ENCODE measurements at regions not wholly inside any gene's neighbourhood (a gene's known extent, or its start where the extent isn't known, plus 50 kb on each side); places are given as distances from the start of the nearest gene placed in this dataset.
"Not testable (repeated sequence)": the region's sequence is repeated elsewhere in the genome, so short reads cannot be mapped to it uniquely, and the experiment has no call there.

GRCh38 chr17:18546514-18547398 is 70.2 kb downstream of the LGALS9C start:
- H3K4me3 ChIP-seq, result not testable (repeated sequence)

GRCh38 chr17:18557086-18557485 is 80.5 kb downstream of the LGALS9C start:
- not testable (repeated sequence) for H3K27ac ChIP-seq, H3K4me1 ChIP-seq, H3K9me3 ChIP-seq, H3K4me3 ChIP-seq, H3K36me3 ChIP-seq, DNase-seq, H3K27me3 ChIP-seq

More at GRCh38 chr17:18546514-18547398, 70.2 kb downstream of the LGALS9C start:
- H3K4me1 ChIP-seq, H3K9me3 ChIP-seq, DNase-seq, H3K27me3 ChIP-seq, H3K36me3 ChIP-seq: not testable (repeated sequence)
- peak overlapping the region in 1 of 4 donors; percentile 60 for H3K27ac ChIP-seq

DNA sequence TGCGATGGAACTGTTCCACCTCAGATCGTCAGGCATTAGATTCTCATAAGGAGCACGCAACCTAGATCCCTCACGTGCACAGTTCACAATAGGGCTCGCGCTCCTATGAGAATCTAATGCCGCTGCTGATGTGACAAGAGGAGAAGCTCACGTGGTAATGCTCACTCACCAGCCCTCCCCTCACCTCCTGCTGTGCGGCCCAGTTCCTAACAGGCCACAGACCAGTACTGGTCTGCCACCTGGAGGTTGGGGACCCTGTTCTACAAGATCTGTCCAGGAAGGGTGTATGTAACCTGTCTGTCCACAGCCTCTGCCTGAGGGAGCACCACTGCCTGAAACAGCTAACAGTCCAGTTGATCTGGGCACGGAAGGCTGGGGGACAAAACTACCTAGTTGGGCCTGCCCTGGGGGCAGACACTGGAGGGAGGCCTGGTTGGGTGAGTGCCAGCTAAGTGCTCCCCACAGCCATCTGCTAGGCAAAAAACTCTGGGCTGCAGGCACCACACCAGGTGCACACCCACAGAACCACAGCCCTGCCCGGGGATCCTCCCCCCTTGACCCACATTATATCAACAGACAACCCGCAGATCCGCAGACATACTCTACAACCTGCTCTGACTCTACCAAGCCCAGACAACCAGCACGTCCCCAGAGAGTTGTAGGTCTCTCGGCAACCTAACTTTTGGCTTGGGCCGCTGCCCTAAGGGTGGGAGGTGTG is 80.7 kb downstream of the TBC1D28 start:
- H3K27ac ChIP-seq, H3K27me3 ChIP-seq, H3K36me3 ChIP-seq, H3K4me3 ChIP-seq, H3K9me3 ChIP-seq, H3K4me1 ChIP-seq: not testable (repeated sequence)
- peak in 3 of 6 experiments; percentile 24 to 34 (median 30) for TF ChIP-seq CTCF (IDR thresholded peaks at IDR 0.05)
- peak in 2 of 3 donors; percentile 51 to 71 for DNase-seq

GRCh38 chr17:18564099-18564448 is 80.1 kb downstream of the TBC1D28 start:
- H3K4me3 ChIP-seq, H3K27me3 ChIP-seq: not testable (repeated sequence)
- peak in 2 of 3 donors; percentile 18 to 59 for DNase-seq

GRCh38 chr17:18568108-18568995 is 75.8 kb downstream of the TBC1D28 start:
- not testable (repeated sequence) for H3K36me3 ChIP-seq, H3K9me3 ChIP-seq, H3K27ac ChIP-seq, H3K27me3 ChIP-seq, H3K4me1 ChIP-seq, DNase-seq, H3K4me3 ChIP-seq

More at GRCh38 chr17:18564099-18564448, 80.1 kb downstream of the TBC1D28 start:
- H3K36me3 ChIP-seq, H3K27ac ChIP-seq, H3K4me1 ChIP-seq, H3K9me3 ChIP-seq: not testable (repeated sequence)
- peak; percentile 27 to 89 (median 65) for TF ChIP-seq CTCF (IDR thresholded peaks at IDR 0.05)

- H3K36me3 ChIP-seq, H3K9me3 ChIP-seq, H3K4me1 ChIP-seq, H3K27ac ChIP-seq, H3K27me3 ChIP-seq: not testable (repeated sequence)
- DNase-seq, result peak in 1 of 3 donors; percentile 39
- peak overlapping the region in 1 of 4 donors; percentile 34 for H3K4me3 ChIP-seq
Observed at GRCh38 chr17:18569489-18569913, 74.7 kb downstream of the TBC1D28 start.

DNA sequence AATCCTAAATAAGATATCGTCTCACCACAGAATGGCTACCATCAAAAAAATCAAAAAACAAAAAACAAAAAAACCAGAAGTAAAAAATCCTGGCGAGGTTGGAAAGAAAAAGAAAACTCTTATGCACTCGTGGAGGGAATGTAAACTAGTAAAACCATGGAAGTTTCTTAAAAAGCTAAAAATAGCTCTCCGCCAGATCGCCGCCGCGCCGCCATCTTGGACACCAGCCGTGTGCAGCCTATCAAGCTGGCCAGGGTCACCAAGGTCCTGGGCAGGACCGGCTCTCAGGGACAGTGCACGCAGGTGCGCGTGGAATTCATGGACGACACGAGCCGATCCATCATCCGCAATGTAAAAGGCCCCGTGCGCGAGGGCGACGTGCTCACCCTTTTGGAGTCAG is 71.7 kb downstream of the TBC1D28 start:
- H3K27me3 ChIP-seq, H3K4me1 ChIP-seq, H3K9me3 ChIP-seq, H3K27ac ChIP-seq, H3K36me3 ChIP-seq, H3K4me3 ChIP-seq, DNase-seq: not testable (repeated sequence)

GRCh38 chr17:18574137-18574536 is 70.1 kb downstream of the TBC1D28 start:
- not testable (repeated sequence) for H3K4me3 ChIP-seq, H3K27ac ChIP-seq, H3K9me3 ChIP-seq, H3K27me3 ChIP-seq, H3K4me1 ChIP-seq, DNase-seq, H3K36me3 ChIP-seq

Small RNAs in the stretch of these regions (small RNA-seq; reads per million reads assigned to genes)
- gene AC107983.1, result 0 reads per million in 2 donors
